Stimulated activated memory B cell treated with anti-CD40 and anti-IgM and Interleukin-4, amounts not matched to agents 10 μg/mL and 1 μg/mL and 100 μg/mL, for 72 hours (primary cell): ENCODE measurements at regions not wholly inside any gene's neighbourhood (a gene's known extent, or its start where the extent isn't known, plus 50 kb on each side); places are given as distances from the start of the nearest gene placed in this dataset.

Experiments used
- ATAC-seq: fragments of 150-1000 bp; cut with Tn5 transposase; 2 replicates; pipeline ENCODE4 v1.10.0; 2021
- H3K27ac Mint-ChIP-seq: one replicate; pipeline ENCODE4 v1.8.0; 2022; ENCODE audit warnings: mild to moderate bottlenecking, mixed read lengths
- H3K27me3 Mint-ChIP-seq: one replicate; pipeline ENCODE4 v1.8.0; 2022; ENCODE audit warnings: mixed read lengths
- H3K36me3 Mint-ChIP-seq: one replicate; pipeline ENCODE4 v1.8.0; 2022; ENCODE audit warnings: mixed read lengths
- H3K4me1 Mint-ChIP-seq: one replicate; pipeline ENCODE4 v1.8.0; 2022; ENCODE audit warnings: mixed read lengths
- H3K4me3 Mint-ChIP-seq: one replicate; pipeline ENCODE4 v1.8.0; 2022; ENCODE audit warnings: mild to moderate bottlenecking, moderate library complexity, mixed read lengths
- H3K9me3 Mint-ChIP-seq: one replicate; pipeline ENCODE4 v1.8.0; 2022; ENCODE audit warnings: mixed read lengths

DNA sequence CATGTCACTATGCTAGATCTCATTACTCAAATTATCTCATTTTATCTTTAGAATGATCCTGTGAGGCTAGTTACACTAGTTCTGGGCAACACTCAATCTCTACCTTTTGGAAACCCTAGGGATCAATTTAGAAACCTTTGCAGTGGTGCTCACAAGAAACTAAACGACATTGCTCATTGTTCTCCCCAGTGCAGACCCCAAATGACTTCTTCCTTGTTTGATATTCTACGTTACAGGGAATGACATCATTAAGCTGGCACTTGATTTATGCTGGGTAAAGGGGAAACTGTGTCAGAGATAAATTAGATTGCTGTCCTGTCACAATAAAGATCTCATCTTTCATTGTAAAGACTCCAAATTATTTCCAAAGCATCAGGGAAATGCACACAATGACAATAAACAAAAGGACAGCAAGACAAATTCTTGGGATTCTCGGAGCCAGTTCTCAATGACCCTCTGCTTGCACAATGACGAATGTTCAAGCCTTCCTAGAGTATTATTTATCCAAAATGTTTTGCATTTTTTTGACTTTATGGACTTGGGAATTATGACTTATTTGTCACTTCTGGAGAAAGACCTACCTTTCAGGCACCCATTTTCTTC lies 1121.8 kb upstream of the TENM4 start:
- ATAC-seq, result no peak
- H3K27ac Mint-ChIP-seq, result no peak overlapping the region
- H3K4me1 Mint-ChIP-seq, result no peaks in the 10 kb centered on the region
- no peaks in the 10 kb centered on the region for H3K27me3 Mint-ChIP-seq
- H3K36me3 Mint-ChIP-seq, result no peaks in the 10 kb centered on the region
- H3K4me3 Mint-ChIP-seq, result no peak overlapping the region
- peaks cover 3% of the 10 kb centered on the region for H3K9me3 Mint-ChIP-seq

GRCh38 chr11:80559942-80560341 lies 1119.1 kb upstream of the TENM4 start:
- Mint-ChIP-seq H3K36me3 (no peaks in the 10 kb centered on the region), H3K4me3 (no peak overlapping the region), H3K9me3 (peaks cover 6% of the 10 kb centered on the region), H3K4me1 (no peaks in the 10 kb centered on the region), H3K27ac (no peak overlapping the region), H3K27me3 (no peaks in the 10 kb centered on the region)
- ATAC-seq, result no peak

- H3K36me3 Mint-ChIP-seq, result no peaks in the 10 kb centered on the region
- ATAC-seq, result no peak
- H3K9me3 Mint-ChIP-seq, result peaks cover 7% of the 10 kb centered on the region
- H3K4me1 Mint-ChIP-seq, result no peaks in the 10 kb centered on the region
- no peaks in the 10 kb centered on the region for H3K27me3 Mint-ChIP-seq
- H3K27ac Mint-ChIP-seq, result no peak overlapping the region
- H3K4me3 Mint-ChIP-seq, result no peak overlapping the region
Observed at GRCh38 chr11:80553565-80553964, 1112.7 kb upstream of the TENM4 start.

- no peak for ATAC-seq
- no peaks in the 10 kb centered on the region for H3K27me3 Mint-ChIP-seq
- H3K27ac Mint-ChIP-seq, result no peak overlapping the region
- H3K4me3 Mint-ChIP-seq, result no peak overlapping the region
- H3K9me3 Mint-ChIP-seq, result no peaks in the 10 kb centered on the region
- H3K4me1 Mint-ChIP-seq, result no peaks in the 10 kb centered on the region
- no peaks in the 10 kb centered on the region for H3K36me3 Mint-ChIP-seq
Observed at GRCh38 chr11:80542704-80543103, 1101.9 kb upstream of the TENM4 start.

GRCh38 chr11:80538040-80538439 lies 1097.2 kb upstream of the TENM4 start:
- no peaks in the 10 kb centered on the region for H3K4me1 Mint-ChIP-seq

DNA sequence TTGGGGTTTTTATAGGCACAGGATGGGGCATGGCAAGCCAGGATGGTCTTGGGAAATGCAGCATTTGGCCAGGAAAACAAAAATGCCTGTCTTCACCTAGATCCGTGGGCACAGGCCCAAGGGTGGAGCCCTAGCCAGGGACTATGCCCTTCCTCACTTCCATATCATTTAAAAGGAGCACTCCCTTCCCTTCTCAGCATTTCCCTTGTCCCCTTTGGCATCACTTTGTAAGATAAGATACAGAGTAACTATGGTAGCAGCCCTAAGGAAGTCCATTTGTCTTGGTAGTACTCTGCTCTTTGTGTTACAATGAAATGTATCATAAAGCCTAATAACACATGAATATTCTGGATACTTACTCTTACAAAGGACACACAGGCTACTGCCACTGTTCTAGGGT lies 1092.6 kb upstream of the TENM4 start:
- H3K4me1 Mint-ChIP-seq, result no peaks in the 10 kb centered on the region

More at GRCh38 chr11:80538040-80538439, 1097.2 kb upstream of the TENM4 start:
- no peaks in the 10 kb centered on the region for H3K36me3 Mint-ChIP-seq
- H3K4me3 Mint-ChIP-seq, result no peak overlapping the region
- H3K27ac Mint-ChIP-seq, result no peak overlapping the region
- peaks cover 2% of the 10 kb centered on the region for H3K9me3 Mint-ChIP-seq
- H3K27me3 Mint-ChIP-seq, result no peaks in the 10 kb centered on the region
- no peak for ATAC-seq

DNA sequence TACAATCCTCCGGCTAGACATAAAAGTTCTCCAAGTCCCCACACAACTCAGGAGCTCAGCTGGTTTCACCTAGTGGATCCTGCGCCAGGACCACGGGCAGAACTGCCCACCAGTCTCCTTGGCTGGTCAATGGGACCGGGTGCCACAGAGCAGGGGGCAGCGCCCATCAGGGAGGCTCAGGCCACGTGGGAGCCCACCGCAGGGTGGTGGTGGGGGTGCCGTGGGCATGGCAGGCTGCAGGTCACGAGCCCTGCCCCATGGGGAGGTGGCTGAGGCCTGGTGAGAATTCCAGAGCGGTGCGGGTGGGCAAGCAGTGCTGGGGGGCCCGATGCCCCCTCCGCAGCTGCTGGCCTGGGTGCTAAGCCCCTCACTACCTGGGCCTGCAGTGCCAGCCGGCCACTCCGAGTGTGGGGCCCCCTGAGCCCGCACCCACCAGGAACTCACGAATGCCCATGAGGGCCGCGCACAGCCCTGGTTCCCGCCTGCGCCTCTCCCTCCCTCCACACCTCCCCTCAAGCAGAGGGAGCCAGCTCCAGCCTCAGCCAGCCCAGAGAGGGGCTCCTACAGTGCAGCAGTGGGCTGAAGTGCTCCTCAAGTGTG lies 1091.9 kb upstream of the TENM4 start:
- Mint-ChIP-seq H3K36me3 (no peaks in the 10 kb centered on the region), H3K4me1 (no peaks in the 10 kb centered on the region), H3K27me3 (no peaks in the 10 kb centered on the region), H3K27ac (no peak overlapping the region), H3K9me3 (peaks cover 2% of the 10 kb centered on the region), H3K4me3 (no peak overlapping the region)
- ATAC-seq, result peak; percentile 41

More for the DNA sequence above, 1092.6 kb upstream of the TENM4 start:
- Mint-ChIP-seq H3K4me3 (no peak overlapping the region), H3K27ac (no peak overlapping the region), H3K36me3 (no peaks in the 10 kb centered on the region), H3K9me3 (peaks cover 2% of the 10 kb centered on the region), H3K27me3 (no peaks in the 10 kb centered on the region)
- no peak for ATAC-seq

- Mint-ChIP-seq H3K4me3 (no peak overlapping the region), H3K27me3 (no peaks in the 10 kb centered on the region), H3K27ac (no peak overlapping the region), H3K36me3 (no peaks in the 10 kb centered on the region), H3K4me1 (no peaks in the 10 kb centered on the region), H3K9me3 (no peaks in the 10 kb centered on the region)
- ATAC-seq, result no peak
Observed at GRCh38 chr11:80529726-80530125, 1088.9 kb upstream of the TENM4 start.

DNA sequence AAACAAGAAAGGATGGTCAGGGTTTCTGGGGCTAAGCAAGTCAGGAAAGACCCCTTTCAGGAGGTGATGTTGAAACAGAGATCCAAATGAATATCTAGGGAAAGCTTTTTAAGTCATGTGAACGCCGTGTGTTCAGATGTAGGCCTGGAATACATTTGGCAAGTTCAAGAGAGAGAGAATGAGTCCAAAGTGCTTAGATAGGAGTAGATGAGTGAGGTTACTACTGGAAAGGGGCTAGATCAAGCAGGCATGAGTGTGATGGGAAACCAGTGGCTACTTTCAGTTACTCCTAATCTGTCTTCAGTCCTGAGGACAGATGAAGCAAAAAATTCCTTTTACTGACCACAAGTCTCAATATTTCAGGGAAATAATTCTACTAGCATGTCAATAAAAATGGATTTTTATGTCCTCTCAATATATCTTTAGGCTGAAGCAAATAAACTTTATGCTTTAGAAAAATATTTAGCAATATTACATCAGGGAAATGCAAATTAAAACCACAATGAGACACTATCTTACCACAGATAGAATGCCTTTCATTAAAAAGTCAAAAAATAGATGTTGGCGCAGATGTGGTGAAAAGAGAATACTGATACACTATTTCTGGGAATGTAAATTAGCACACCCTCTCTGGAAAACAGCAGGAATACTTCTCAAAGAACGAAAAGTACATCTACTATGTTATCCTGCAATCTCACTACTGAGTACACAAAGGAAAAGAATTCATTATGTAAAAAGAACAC lies 1085.0 kb upstream of the TENM4 start:
- no peaks in the 10 kb centered on the region for H3K9me3 Mint-ChIP-seq
- no peak for ATAC-seq
- H3K4me1 Mint-ChIP-seq, result no peaks in the 10 kb centered on the region
- H3K27ac Mint-ChIP-seq, result no peak overlapping the region
- no peaks in the 10 kb centered on the region for H3K27me3 Mint-ChIP-seq
- H3K36me3 Mint-ChIP-seq, result no peaks in the 10 kb centered on the region
- no peak overlapping the region for H3K4me3 Mint-ChIP-seq

- ATAC-seq, result no peak
- Mint-ChIP-seq H3K27me3 (no peaks in the 10 kb centered on the region), H3K27ac (no peak overlapping the region), H3K4me3 (no peak overlapping the region), H3K4me1 (no peaks in the 10 kb centered on the region), H3K9me3 (no peaks in the 10 kb centered on the region), H3K36me3 (no peaks in the 10 kb centered on the region)
Observed at GRCh38 chr11:80524349-80524748, 1083.5 kb upstream of the TENM4 start.

DNA sequence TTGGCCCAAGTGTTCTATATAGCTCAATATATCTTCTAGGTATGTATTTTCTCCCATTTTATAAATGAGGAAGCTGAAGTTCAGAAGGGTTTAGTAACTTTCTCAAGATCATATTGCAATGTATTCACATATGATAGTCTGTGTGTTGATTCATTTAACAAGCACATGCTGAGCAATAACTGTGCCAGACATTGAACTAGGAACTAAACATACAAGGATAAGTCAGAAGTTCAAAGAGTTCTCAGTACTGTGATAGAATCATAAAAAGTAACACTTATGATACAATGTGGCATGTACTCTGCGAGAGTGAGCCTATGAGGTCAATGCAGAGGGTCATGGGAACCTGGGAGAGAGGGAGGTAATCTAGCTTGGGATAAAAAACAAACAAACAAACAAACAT lies 1082.2 kb upstream of the TENM4 start:
- Mint-ChIP-seq H3K4me3 (no peak overlapping the region), H3K27me3 (no peaks in the 10 kb centered on the region), H3K4me1 (no peaks in the 10 kb centered on the region), H3K36me3 (no peaks in the 10 kb centered on the region), H3K9me3 (no peaks in the 10 kb centered on the region), H3K27ac (no peak overlapping the region)
- no peak for ATAC-seq

GRCh38 chr11:80521592-80521991 lies 1080.8 kb upstream of the TENM4 start:
- Mint-ChIP-seq H3K4me3 (no peak overlapping the region), H3K27ac (no peak overlapping the region), H3K27me3 (no peaks in the 10 kb centered on the region), H3K9me3 (peaks cover 4% of the 10 kb centered on the region), H3K4me1 (no peaks in the 10 kb centered on the region), H3K36me3 (no peaks in the 10 kb centered on the region)
- ATAC-seq, result no peak

DNA sequence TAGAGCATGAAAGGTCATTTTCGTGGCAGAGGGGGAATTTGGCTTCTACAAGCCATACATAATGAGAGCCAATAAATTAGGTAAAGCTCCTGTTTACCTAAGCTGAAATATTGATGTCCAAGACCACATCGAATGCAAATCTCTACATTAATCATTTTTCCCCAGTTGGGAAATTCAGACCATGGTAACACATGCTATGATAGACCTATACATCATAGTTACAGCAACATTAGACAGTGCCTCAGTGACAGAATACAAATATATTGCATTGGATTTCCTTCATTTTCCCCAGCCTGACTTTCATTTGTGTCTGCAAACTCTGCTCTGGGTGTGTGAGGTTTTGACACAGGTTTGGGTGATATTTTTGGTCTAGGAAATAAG lies 1079.7 kb upstream of the TENM4 start:
- no peak for ATAC-seq
- Mint-ChIP-seq H3K9me3 (peaks cover 4% of the 10 kb centered on the region), H3K27me3 (no peaks in the 10 kb centered on the region), H3K4me3 (no peak overlapping the region), H3K27ac (no peak overlapping the region), H3K36me3 (no peaks in the 10 kb centered on the region), H3K4me1 (no peaks in the 10 kb centered on the region)

GRCh38 chr11:80519596-80520506 lies 1079.0 kb upstream of the TENM4 start:
- H3K36me3 Mint-ChIP-seq, result no peaks in the 10 kb centered on the region
- ATAC-seq, result no peak
- no peak overlapping the region for H3K27ac Mint-ChIP-seq
- peaks cover 4% of the 10 kb centered on the region for H3K9me3 Mint-ChIP-seq
- no peak overlapping the region for H3K4me3 Mint-ChIP-seq
- no peaks in the 10 kb centered on the region for H3K4me1 Mint-ChIP-seq
- no peaks in the 10 kb centered on the region for H3K27me3 Mint-ChIP-seq

GRCh38 chr11:80517701-80518100 lies 1076.9 kb upstream of the TENM4 start:
- H3K4me3 Mint-ChIP-seq, result no peak overlapping the region
- H3K4me1 Mint-ChIP-seq, result no peaks in the 10 kb centered on the region
- ATAC-seq, result no peak
- no peaks in the 10 kb centered on the region for H3K27me3 Mint-ChIP-seq
- H3K27ac Mint-ChIP-seq, result no peak overlapping the region
- no peaks in the 10 kb centered on the region for H3K36me3 Mint-ChIP-seq
- H3K9me3 Mint-ChIP-seq, result peaks cover 8% of the 10 kb centered on the region
